IPS DF 6.9 (cell line): ENCODE measurements at regions not wholly inside any gene's neighbourhood (a gene's known extent, or its start where the extent isn't known, plus 50 kb on each side); places are given as distances from the start of the nearest gene placed in this dataset.

Experiments
- DNase-seq: peaks from one replicate; pipeline ENCODE4 v3.0.0-alpha.2; 2013; ENCODE audit warnings: low read depth, low spot score
- H3K27ac ChIP-seq: one replicate; pipeline ENCODE4 v1.5.1; 2013; ENCODE audit warnings: low read length, control low read depth
- H3K27me3 ChIP-seq: 2 replicates; pipeline ENCODE4 v1.6.1; 2013; ENCODE audit warnings: mild to moderate bottlenecking, low read length; ENCODE audit not compliant: control insufficient read depth, insufficient read depth
- H3K36me3 ChIP-seq: 2 replicates; pipeline ENCODE4 v1.6.1; 2013; ENCODE audit warnings: low read length; ENCODE audit not compliant: control insufficient read depth, insufficient read depth
- H3K4me1 ChIP-seq: 2 replicates; pipeline ENCODE4 v1.6.1; 2013; ENCODE audit warnings: low read length; ENCODE audit not compliant: control insufficient read depth, insufficient read depth
- H3K4me3 ChIP-seq: 2 replicates; pipeline ENCODE4 v1.5.1; 2013; ENCODE audit warnings: mild to moderate bottlenecking, low read length
- H3K9me3 ChIP-seq: 2 replicates; pipeline ENCODE4 v1.6.1; 2013; ENCODE audit warnings: low read length, inconsistent platforms; ENCODE audit not compliant: control insufficient read depth, insufficient read depth
- WGBS: extraction: QIAGEN DNeasy Blood & Tissue Kit; methylation state at CpG from one replicate; pipeline ENCODE4 v1.1.7; 2013; ENCODE audit warnings: mixed read lengths, missing lambda C conversion rate; ENCODE audit not compliant: insufficient read length, insufficient coverage; 5-methylcytosine and 5-hydroxymethylcytosine counted together

- no peak overlapping the region for H3K27ac ChIP-seq
- WGBS: no CpG with 5 or more reads among the region's 1 CpG
- no peak for DNase-seq
- no peaks in the 10 kb centered on the region for H3K4me1 ChIP-seq
- H3K9me3 ChIP-seq: no peaks in the 10 kb centered on the region
- H3K36me3 ChIP-seq: no peaks in the 10 kb centered on the region
- no peak overlapping the region for H3K4me3 ChIP-seq
- H3K27me3 ChIP-seq: no peaks in the 10 kb centered on the region
These were observed 236.3 kb downstream of the KLF6 start for GRCh38 chr10:3548702-3549101.

- Histone ChIP-seq H3K4me1 (no peaks in the 10 kb centered on the region), H3K36me3 (no peaks in the 10 kb centered on the region), H3K27ac (no peak overlapping the region), H3K9me3 (no peaks in the 10 kb centered on the region), H3K4me3 (no peak overlapping the region), H3K27me3 (no peaks in the 10 kb centered on the region)
- DNase-seq: no peak
- WGBS: no CpG with 5 or more reads among the region's 7 CpGs
These were observed 236.9 kb downstream of the KLF6 start for GRCh38 chr10:3548076-3548475.

- Histone ChIP-seq H3K9me3 (no peaks in the 10 kb centered on the region), H3K27ac (no peak overlapping the region), H3K27me3 (no peaks in the 10 kb centered on the region), H3K4me3 (no peak overlapping the region), H3K4me1 (no peaks in the 10 kb centered on the region), H3K36me3 (no peaks in the 10 kb centered on the region)
- no CpG with 5 or more reads among the region's 4 CpGs for WGBS
- DNase-seq: no peak
These were observed 240.4 kb downstream of the KLF6 start for GRCh38 chr10:3544561-3544960.

- Histone ChIP-seq H3K27ac (no peak overlapping the region), H3K9me3 (no peaks in the 10 kb centered on the region), H3K36me3 (no peaks in the 10 kb centered on the region), H3K27me3 (no peaks in the 10 kb centered on the region), H3K4me1 (no peaks in the 10 kb centered on the region), H3K4me3 (no peak overlapping the region)
- WGBS: no CpG with 5 or more reads among the region's 5 CpGs
- no peak for DNase-seq
These were observed 242.8 kb downstream of the KLF6 start for GRCh38 chr10:3542185-3542611.

DNA sequence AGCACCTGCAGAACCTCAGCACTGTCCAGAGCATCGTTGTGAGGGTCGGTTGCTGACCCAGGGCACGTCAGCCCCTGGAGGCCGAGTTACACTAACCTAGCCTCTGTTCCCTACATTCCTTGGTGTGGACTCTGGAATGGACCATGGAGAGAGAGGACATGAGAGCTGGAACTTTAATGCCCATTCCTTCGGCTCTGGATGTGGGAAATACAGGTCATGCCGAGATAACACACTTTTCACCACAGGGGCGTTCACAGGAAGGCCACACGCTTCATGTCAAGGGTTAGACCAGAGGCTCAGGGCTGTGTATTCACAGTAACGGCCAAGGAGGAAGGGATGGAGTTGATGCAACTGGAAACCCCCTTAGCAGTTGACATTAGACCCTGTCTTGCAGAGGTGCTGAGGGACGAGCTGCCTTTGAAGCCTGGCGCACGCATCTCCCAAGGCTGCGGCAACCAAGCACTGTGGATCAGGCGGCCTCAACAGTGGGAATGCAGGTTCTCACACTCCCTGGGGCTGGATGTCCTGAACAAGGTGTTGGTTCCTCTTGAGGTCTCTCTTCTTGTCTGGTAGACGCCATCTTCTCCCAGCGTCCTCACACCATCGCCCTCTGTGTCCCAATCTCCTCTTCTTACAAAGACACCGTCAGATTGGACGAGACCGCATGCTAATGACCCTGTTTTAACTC lies 245.2 kb downstream of the KLF6 start:
- no peak for DNase-seq
- no CpG with 5 or more reads among the region's 20 CpGs for WGBS
- H3K27me3 ChIP-seq: no peaks in the 10 kb centered on the region
- H3K4me3 ChIP-seq: no peak overlapping the region
- no peaks in the 10 kb centered on the region for H3K36me3 ChIP-seq
- H3K4me1 ChIP-seq: no peaks in the 10 kb centered on the region
- H3K9me3 ChIP-seq: no peaks in the 10 kb centered on the region
- no peak overlapping the region for H3K27ac ChIP-seq

DNA sequence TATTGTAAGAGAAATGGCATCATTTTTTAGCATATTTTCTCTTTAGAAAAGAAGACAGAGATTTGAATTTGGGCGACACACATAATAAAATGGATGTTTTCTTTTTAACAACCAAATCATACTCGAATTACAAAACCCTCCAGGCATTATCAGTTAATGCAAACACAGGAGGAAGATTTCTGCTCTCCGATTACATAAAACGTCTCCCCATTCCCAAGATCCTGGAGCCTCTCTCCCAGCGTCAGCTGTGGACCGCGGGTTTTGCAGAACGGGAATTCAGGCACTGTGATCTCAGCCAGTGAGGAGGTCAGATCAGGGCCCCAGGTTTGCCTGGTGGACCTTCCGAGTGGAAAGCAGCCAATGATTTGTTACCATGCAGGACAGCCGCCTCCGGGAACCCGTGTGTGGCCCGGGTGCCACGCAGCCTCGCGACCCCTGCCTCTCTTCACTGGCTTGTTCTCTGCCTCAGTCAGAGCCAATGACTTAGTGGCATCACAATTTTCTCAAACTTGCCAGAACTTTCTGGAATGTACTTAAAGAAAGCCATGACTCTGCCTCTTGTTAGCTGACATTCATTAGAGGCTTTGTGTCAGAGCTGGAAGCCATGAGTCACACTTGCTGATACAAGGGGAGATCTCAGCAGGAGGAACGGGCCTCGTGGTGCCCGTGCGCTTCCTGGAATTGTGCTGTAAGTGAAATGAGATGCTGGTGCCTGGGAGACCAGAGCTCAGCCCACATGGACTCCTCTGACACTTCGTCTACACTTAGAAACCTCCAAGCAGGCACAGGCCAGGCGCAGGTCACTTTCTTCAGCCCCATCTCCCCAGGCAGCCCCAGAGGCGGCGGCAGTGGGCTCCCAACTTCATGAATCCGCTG lies 246.1 kb downstream of the KLF6 start:
- DNase-seq: no peak
- WGBS: no CpG with 5 or more reads among the region's 25 CpGs
- Histone ChIP-seq H3K27me3 (no peaks in the 10 kb centered on the region), H3K4me1 (no peaks in the 10 kb centered on the region), H3K36me3 (no peaks in the 10 kb centered on the region), H3K9me3 (no peaks in the 10 kb centered on the region), H3K4me3 (no peak overlapping the region), H3K27ac (no peak overlapping the region)

- no CpG with 5 or more reads among the region's 6 CpGs for WGBS
- Histone ChIP-seq H3K4me3 (no peak overlapping the region), H3K4me1 (no peaks in the 10 kb centered on the region), H3K27me3 (no peaks in the 10 kb centered on the region), H3K27ac (no peak overlapping the region), H3K9me3 (no peaks in the 10 kb centered on the region), H3K36me3 (no peaks in the 10 kb centered on the region)
- no peak for DNase-seq
These were observed 246.7 kb downstream of the KLF6 start for GRCh38 chr10:3538291-3538655.

DNA sequence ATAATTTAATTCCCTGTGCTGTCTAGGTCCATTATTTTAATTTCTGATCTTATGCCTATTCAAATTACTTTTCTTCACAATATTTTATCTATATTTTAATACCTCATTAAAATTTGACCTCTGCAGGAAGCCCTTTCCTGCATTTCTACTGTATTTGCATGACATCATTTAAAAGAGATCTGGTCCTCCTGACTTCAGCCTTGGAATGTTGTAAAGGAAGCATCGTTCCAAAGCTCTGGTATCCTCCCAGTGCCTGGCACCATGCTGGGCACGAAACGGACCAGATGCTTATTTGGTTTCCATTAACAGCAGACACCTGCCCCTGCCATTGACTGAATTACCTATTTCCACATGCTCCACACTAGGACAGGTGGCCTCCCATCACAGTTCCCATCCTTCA lies 247.5 kb downstream of the KLF6 start:
- H3K36me3 ChIP-seq: no peaks in the 10 kb centered on the region
- no peak for DNase-seq
- no peaks in the 10 kb centered on the region for H3K9me3 ChIP-seq
- H3K27me3 ChIP-seq: no peaks in the 10 kb centered on the region
- WGBS: no CpG with 5 or more reads among the region's 3 CpGs
- H3K4me1 ChIP-seq: no peaks in the 10 kb centered on the region
- no peak overlapping the region for H3K4me3 ChIP-seq
- H3K27ac ChIP-seq: no peak overlapping the region

DNA sequence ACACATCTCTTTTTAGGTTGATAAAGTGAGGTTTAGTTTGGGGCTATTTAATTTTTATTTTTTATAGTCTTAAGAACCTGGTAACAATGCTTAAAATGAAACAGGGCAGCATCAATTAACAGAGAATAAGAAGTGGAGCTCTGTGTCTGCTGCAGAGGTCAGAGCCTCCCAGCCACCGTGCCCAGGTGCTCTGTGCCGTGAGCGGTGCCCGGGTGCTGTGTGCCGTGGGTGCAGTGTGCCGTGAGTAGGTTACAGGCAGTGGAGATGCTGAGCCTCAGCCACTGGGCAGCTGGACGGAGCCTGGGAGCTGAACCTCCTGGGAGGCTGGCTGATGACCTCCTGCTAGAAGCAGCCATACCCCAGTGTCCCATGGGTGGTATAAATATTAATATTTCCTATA lies 250.0 kb downstream of the KLF6 start:
- H3K27ac ChIP-seq: no peak overlapping the region
- no peaks in the 10 kb centered on the region for H3K4me1 ChIP-seq
- DNase-seq: no peak
- H3K9me3 ChIP-seq: no peaks in the 10 kb centered on the region
- no peaks in the 10 kb centered on the region for H3K36me3 ChIP-seq
- no peak overlapping the region for H3K4me3 ChIP-seq
- no peaks in the 10 kb centered on the region for H3K27me3 ChIP-seq
- WGBS: no CpG with 5 or more reads among the region's 7 CpGs

- WGBS: no CpG with 5 or more reads among the region's 10 CpGs
- no peaks in the 10 kb centered on the region for H3K4me1 ChIP-seq
- no peaks in the 10 kb centered on the region for H3K36me3 ChIP-seq
- no peaks in the 10 kb centered on the region for H3K9me3 ChIP-seq
- no peaks in the 10 kb centered on the region for H3K27me3 ChIP-seq
- DNase-seq: no peak
- no peak overlapping the region for H3K4me3 ChIP-seq
- H3K27ac ChIP-seq: no peak overlapping the region
These were observed 250.6 kb downstream of the KLF6 start for GRCh38 chr10:3534433-3534832.
